Motor neuron (in vitro differentiated cells): ENCODE measurements at regions not wholly inside any gene's neighbourhood (a gene's known extent, or its start where the extent isn't known, plus 50 kb on each side); places are given as distances from the start of the nearest gene placed in this dataset.

Experiments used
- ATAC-seq, 8 experiments: fragments of 200-7000 bp; cut with Tn5 transposase; replicated peaks in 6 of 8; 2 replicates each; pipeline ENCODE4 v1.8.0; 2021; ENCODE audit warnings: mild to moderate bottlenecking in 8 of 8, moderate library complexity in 8 of 8
- H3K27ac ChIP-seq, 2 donors: fragments of 250-450 bp; sonication (Bioruptor Pico); 2 replicates each; pipeline ENCODE4 v1.9.0; 2021; ENCODE audit warnings: antibody characterized with exemption in 2 of 2, mild to moderate bottlenecking in 2 of 2, moderate library complexity in 1 of 2
- H3K4me1 ChIP-seq, 2 donors: fragments of 250-450 bp; sonication (Bioruptor Pico); replicated peaks in 1 of 2; 2 replicates each; pipeline ENCODE4 v1.6.1; 2021; ENCODE audit warnings: antibody characterized with exemption in 2 of 2, mild to moderate bottlenecking in 2 of 2, moderate library complexity in 1 of 2
- H3K4me3 ChIP-seq, 5 donors: fragments of 250-450 bp; sonication (Bioruptor Pico); 2 replicates each; pipeline ENCODE4 v1.9.0; 2021; ENCODE audit warnings: antibody characterized with exemption in 5 of 5, mild to moderate bottlenecking in 5 of 5, moderate library complexity in 4 of 5
- WGBS, 10 experiments: fragments of 450-650 bp; shearing (Covaris generic); methylation state at CpG; one replicate each; pipeline ENCODE4 v1.0.0; 2022; 5-methylcytosine and 5-hydroxymethylcytosine counted together
- in situ Hi-C, 9 experiments: fragments of 400-800 bp; cut with MboI; loops; one replicate each; pipeline ENCODE4 v1.15.0; 2021; ENCODE audit warnings: low sequenced_read_pairs in 9 of 9, low pct_unique_long_range_greater_than_20kb in 2 of 9; ENCODE audit not compliant: unreplicated experiment in 9 of 9

GRCh38 chr7:36802459-36803135 lies 78.3 kb upstream of the AOAH start:
- no peak for ATAC-seq
- no peaks in the 10 kb centered on the region for H3K4me1 ChIP-seq
- H3K27ac ChIP-seq: no peak overlapping the region
- in situ Hi-C loops: no loop called here
- WGBS, 10 experiments: 0 to 100% (median 72%) methylated on average over 1 of the region's 1 CpG; no CpG with 5 or more reads in 4 of the 10 experiments
- H3K4me3 ChIP-seq: no peak overlapping the region

GRCh38 chr7:36796850-36797536 lies 72.7 kb upstream of the AOAH start:
- Histone ChIP-seq H3K4me1 (peaks cover under 1 to 7% of the 10 kb centered on the region in 2 donors), H3K4me3 (no peak overlapping the region), H3K27ac (no peak overlapping the region)
- ATAC-seq: peak in 2 of 8 experiments; percentile 31 to 50
- in situ Hi-C loops: no loop called here
- 17 to 90% (median 45%) methylated on average over 1 to 4 of the region's 4 CpGs; no CpG with 5 or more reads in 3 of the 10 experiments for WGBS, 10 experiments

GRCh38 chr7:36795451-36796021 lies 71.2 kb upstream of the AOAH start:
- Histone ChIP-seq H3K4me1 (peaks cover 12 to 21% of the 10 kb centered on the region in 2 donors), H3K27ac (no peak overlapping the region), H3K4me3 (no peak overlapping the region)
- 19 to 92% (median 54%) methylated on average over 1 to 4 of the region's 4 CpGs for WGBS, 10 experiments
- in situ Hi-C loops: no loop called here
- ATAC-seq: no peak

DNA sequence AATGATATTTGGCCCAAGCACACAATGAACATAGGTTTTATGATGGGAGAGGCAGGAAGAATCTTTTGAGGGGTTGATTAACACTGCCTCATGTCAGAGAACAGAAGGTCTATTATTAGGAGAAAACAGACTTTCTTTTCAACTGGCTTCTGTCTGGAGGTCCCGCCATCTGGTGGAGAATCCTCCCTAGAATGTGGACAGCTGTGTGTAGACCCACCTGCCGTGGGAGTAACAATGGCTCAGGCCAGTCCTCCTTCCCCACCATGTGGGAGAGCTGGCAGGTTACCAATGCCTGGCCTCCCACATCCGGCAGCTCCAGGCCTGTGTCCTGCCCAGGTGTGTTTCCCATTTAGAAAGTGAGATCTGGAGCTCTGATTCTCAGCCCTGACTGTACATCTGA lies 70.4 kb upstream of the AOAH start:
- ATAC-seq: peak in 1 of 8 experiments; percentile 34

DNA sequence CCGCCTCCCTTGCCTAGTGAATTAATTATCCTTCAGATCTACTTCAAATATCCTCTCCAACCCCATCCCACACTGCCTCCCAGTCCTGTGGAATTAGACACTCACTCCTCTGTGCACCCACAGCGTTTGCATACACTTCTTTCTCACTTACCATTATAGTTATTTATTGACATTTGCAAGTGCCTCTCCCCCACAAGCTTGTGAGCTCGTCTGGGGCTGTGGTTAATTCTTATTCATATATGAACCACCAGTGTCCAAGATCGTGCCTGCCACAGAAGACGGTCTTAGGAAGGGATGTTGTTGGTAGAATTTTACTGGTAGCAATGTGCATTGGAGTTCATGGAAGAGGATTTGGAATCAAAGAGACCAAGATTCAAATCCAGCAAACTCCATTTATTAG lies 68.1 kb upstream of the AOAH start:
- in situ Hi-C loops: no loop called here
- no peak overlapping the region for H3K27ac ChIP-seq
- ATAC-seq: no peak
- peaks cover 28 to 41% of the 10 kb centered on the region in 2 donors for H3K4me1 ChIP-seq
- no peak overlapping the region for H3K4me3 ChIP-seq
- 0 to 100% (median 56%) methylated on average over 1 to 4 of the region's 5 CpGs for WGBS, 10 experiments

More for the DNA sequence above, 70.4 kb upstream of the AOAH start:
- 20 to 100% (median 74%) methylated on average over 1 of the region's 3 CpGs; no CpG with 5 or more reads in 6 of the 10 experiments for whole genome bisulfite sequencing, 10 experiments
- Histone ChIP-seq H3K4me3 (no peak overlapping the region), H3K4me1 (peaks cover 20 to 28% of the 10 kb centered on the region in 2 donors), H3K27ac (no peak overlapping the region)
- in situ Hi-C loops: no loop called here

DNA sequence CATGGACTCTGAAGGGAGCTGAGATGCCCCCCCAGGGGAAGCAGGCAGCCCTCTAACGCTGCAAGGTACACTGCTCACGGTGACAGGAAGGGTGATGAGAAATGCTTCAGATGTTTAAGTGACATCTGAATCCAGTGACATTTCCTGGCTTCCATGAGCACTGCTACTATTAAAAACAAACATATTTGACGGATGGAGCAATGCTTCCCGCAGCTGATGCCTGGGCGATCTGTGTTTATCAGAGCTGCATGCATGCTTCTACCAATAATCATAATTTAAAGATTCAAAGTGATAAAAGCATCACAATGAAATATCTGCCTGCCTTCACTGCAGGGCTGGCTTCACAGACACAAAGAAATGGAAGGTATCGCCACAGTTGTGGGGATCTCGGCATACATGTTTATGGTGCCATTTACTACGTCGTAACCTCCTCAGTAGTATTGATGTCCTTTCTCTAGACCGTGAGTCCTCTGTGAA lies 66.1 kb upstream of the AOAH start:
- Histone ChIP-seq H3K27ac (peak overlapping the region; percentile 26 to 28), H3K4me1 (peaks cover 28 to 41% of the 10 kb centered on the region in 2 donors), H3K4me3 (no peak overlapping the region)
- in situ Hi-C loops: no loop called here
- 10 to 58% (median 40%) methylated on average over 2 to 10 of the region's 10 CpGs for WGBS, 10 experiments
- peak in 5 of 8 experiments; percentile 77 to 95 (median 80) for ATAC-seq

DNA sequence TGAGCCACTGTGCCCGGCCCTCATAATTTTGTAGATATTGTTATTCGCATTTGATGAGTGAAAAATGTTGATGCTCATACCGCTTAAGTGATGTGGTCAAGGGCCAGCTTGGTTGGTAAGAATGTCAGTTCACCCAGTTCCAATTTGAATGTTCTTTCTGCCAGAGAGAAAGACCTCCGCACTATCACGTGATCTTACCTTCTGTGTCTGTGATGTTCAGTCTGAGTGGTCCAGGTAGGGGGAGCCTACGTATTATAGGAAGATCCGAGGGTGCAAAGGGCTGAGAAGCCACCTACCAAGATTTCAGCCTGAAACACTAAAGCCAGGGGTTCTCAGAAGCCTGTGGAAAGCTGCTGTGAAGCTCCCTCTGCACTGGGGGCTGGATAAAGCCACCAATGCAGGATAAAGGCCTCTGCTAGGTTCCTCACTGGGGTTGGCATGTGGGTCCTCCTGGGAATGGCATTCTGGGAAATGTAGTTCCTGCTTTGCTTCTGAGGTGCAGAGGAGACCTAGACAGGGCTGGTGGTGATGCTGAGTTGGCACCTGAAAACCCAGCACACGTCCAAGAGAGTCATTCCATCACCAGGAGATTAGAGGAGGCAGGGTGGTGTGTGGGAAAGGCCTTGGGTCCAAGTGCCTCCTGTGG lies 64.7 kb upstream of the AOAH start:
- H3K4me3 ChIP-seq: no peak overlapping the region
- in situ Hi-C loops: no loop called here
- 0 to 100% (median 83%) methylated on average over 1 to 7 of the region's 8 CpGs; no CpG with 5 or more reads in 1 of the 10 experiments for WGBS, 10 experiments
- no peak for ATAC-seq
- peak overlapping the region; percentile 26 to 28 for H3K27ac ChIP-seq
- H3K4me1 ChIP-seq: peaks cover 28 to 43% of the 10 kb centered on the region in 2 donors

DNA sequence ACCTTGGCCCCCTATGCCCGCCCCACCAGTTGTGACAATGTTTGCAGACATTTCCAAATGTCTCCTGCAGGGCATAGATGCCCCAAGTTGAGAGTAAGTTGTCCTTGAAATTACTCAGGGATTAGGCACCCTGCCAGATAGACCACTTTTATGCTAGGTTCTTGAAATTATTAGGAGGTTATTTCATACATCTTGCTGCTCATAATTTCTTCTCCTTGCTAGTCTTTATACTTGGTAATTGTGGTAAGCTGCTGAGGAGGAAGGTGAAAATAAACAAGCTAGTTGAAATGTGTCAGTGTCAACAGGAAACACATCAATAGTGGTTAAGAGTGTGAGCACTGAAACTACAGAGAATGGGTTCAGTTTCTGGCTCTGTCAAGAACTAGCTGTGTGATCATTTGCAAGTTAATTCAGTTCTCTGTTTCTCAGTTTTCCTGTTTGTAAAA lies 63.7 kb upstream of the AOAH start:
- ATAC-seq: no peak
- peaks cover 28 to 50% of the 10 kb centered on the region in 2 donors for H3K4me1 ChIP-seq
- no peak overlapping the region for H3K4me3 ChIP-seq
- in situ Hi-C loops: no loop called here
- H3K27ac ChIP-seq: no peak overlapping the region
- 0 to 67% (median 56%) methylated on average over 1 of the region's 1 CpG; no CpG with 5 or more reads in 5 of the 10 experiments for WGBS, 10 experiments

- WGBS, 10 experiments: 20 to 98% (median 85%) methylated on average over 6 to 10 of the region's 13 CpGs
- no peak overlapping the region for H3K27ac ChIP-seq
- in situ Hi-C loops: no loop called here
- H3K4me1 ChIP-seq: peaks cover 14 to 32% of the 10 kb centered on the region in 2 donors
- no peak overlapping the region for H3K4me3 ChIP-seq
- peak in 3 of 8 experiments; percentile 23 to 53 (median 42) for ATAC-seq
Observed at GRCh38 chr7:36784991-36785940, 61.0 kb upstream of the AOAH start.

- no peak overlapping the region for H3K27ac ChIP-seq
- WGBS, 10 experiments: 19 to 89% (median 73%) methylated on average over 2 to 5 of the region's 5 CpGs
- H3K4me1 ChIP-seq: peaks cover 0 to 17% of the 10 kb centered on the region in 2 donors
- no peak for ATAC-seq
- no peak overlapping the region for H3K4me3 ChIP-seq
- in situ Hi-C loops: no loop called here
Observed at GRCh38 chr7:36781011-36781738, 56.9 kb upstream of the AOAH start.

GRCh38 chr7:36777855-36778254 lies 53.6 kb upstream of the AOAH start:
- no peak overlapping the region for H3K4me3 ChIP-seq
- peaks cover under 1 to 7% of the 10 kb centered on the region in 2 donors for H3K4me1 ChIP-seq
- 13 to 98% (median 81%) methylated on average over 2 to 4 of the region's 4 CpGs for WGBS, 10 experiments
- no peak for ATAC-seq
- no peak overlapping the region for H3K27ac ChIP-seq
- in situ Hi-C loops: no loop called here
